SJSA1 (cell line): ENCODE measurements at regions not wholly inside any gene's neighbourhood (a gene's known extent, or its start where the extent isn't known, plus 50 kb on each side); places are given as distances from the start of the nearest gene placed in this dataset.

Experiments used
- DNase-seq, 2 experiments: peaks; one replicate each; pipeline ENCODE4 v3.0.0-alpha.2; 2015 to 2020; ENCODE audit warnings: low spot score in 2 of 2, low read depth in 1 of 2
- H3K27ac ChIP-seq: fragments of 250-450 bp; sonication (Bioruptor Pico); 2 replicates; pipeline ENCODE4 v1.5.1; 2020; ENCODE audit warnings: mild to moderate bottlenecking, moderate library complexity
- H3K27me3 ChIP-seq: fragments of 250-450 bp; sonication (Bioruptor Pico); replicated peaks from 2 replicates; pipeline ENCODE4 v1.5.1; 2020; ENCODE audit warnings: mild to moderate bottlenecking, moderate library complexity
- H3K36me3 ChIP-seq: fragments of 250-450 bp; sonication (Bioruptor Pico); 2 replicates; pipeline ENCODE4 v1.5.1; 2020; ENCODE audit warnings: mild to moderate bottlenecking
- H3K4me1 ChIP-seq: fragments of 250-450 bp; sonication (Bioruptor Pico); replicated peaks from 2 replicates; pipeline ENCODE4 v1.6.1; 2021; ENCODE audit warnings: mild to moderate bottlenecking
- H3K4me3 ChIP-seq: fragments of 250-450 bp; sonication (Bioruptor Pico); 2 replicates; pipeline ENCODE4 v1.5.1; 2020; ENCODE audit warnings: mild to moderate bottlenecking
- H3K9me3 ChIP-seq: fragments of 250-450 bp; sonication (Bioruptor Pico); replicated peaks from 2 replicates; pipeline ENCODE4 v1.5.1; 2020; ENCODE audit warnings: mild to moderate bottlenecking

GRCh38 chr22:49561338-49561737, 266.3 kb downstream of the BRD1 start:
- Histone ChIP-seq H3K27ac (no peak overlapping the region), H3K4me1 (no peaks in the 10 kb centered on the region), H3K9me3 (peaks cover 10% of the 10 kb centered on the region; the same call in 1 of the 2 replicates), H3K36me3 (no peaks in the 10 kb centered on the region), H3K4me3 (no peak overlapping the region), H3K27me3 (no peaks in the 10 kb centered on the region)
- DNase-seq = peak in 1 of 2 experiments; percentile 17

- no peaks in the 10 kb centered on the region for H3K4me1 ChIP-seq
- no peaks in the 10 kb centered on the region for H3K27me3 ChIP-seq
- H3K36me3 ChIP-seq = no peaks in the 10 kb centered on the region
- H3K4me3 ChIP-seq = no peak overlapping the region
- peak in 1 of 2 experiments; percentile 25 for DNase-seq
- H3K27ac ChIP-seq = no peak overlapping the region
- peaks cover 13% of the 10 kb centered on the region; the same call in 1 of the 2 replicates for H3K9me3 ChIP-seq
Measured at GRCh38 chr22:49555526-49555925, 272.1 kb downstream of the BRD1 start.

- H3K4me1 ChIP-seq = no peaks in the 10 kb centered on the region
- H3K4me3 ChIP-seq = no peak overlapping the region
- H3K9me3 ChIP-seq = peaks cover 11% of the 10 kb centered on the region; the same call in 1 of the 2 replicates
- no peaks in the 10 kb centered on the region for H3K27me3 ChIP-seq
- peak in 1 of 2 experiments; percentile 27 for DNase-seq
- H3K27ac ChIP-seq = no peak overlapping the region
- H3K36me3 ChIP-seq = no peaks in the 10 kb centered on the region
Measured at GRCh38 chr22:49554741-49555140, 272.9 kb downstream of the BRD1 start.

- peak in 1 of 2 experiments; percentile 38 for DNase-seq
- peaks cover 10% of the 10 kb centered on the region; the same call in 1 of the 2 replicates for H3K9me3 ChIP-seq
Measured at GRCh38 chr22:49554296-49554625, 273.4 kb downstream of the BRD1 start.

GRCh38 chr22:49553518-49554295, 274.0 kb downstream of the BRD1 start:
- peaks cover 16% of the 10 kb centered on the region; the same call in 1 of the 2 replicates for H3K9me3 ChIP-seq
- no peaks in the 10 kb centered on the region for H3K36me3 ChIP-seq
- H3K27ac ChIP-seq = no peak overlapping the region
- no peak for DNase-seq
- H3K4me3 ChIP-seq = no peak overlapping the region
- no peaks in the 10 kb centered on the region for H3K27me3 ChIP-seq
- no peaks in the 10 kb centered on the region for H3K4me1 ChIP-seq

More at GRCh38 chr22:49554296-49554625, 273.4 kb downstream of the BRD1 start:
- no peaks in the 10 kb centered on the region for H3K4me1 ChIP-seq
- no peak overlapping the region for H3K27ac ChIP-seq
- no peaks in the 10 kb centered on the region for H3K27me3 ChIP-seq
- H3K4me3 ChIP-seq = no peak overlapping the region
- no peaks in the 10 kb centered on the region for H3K36me3 ChIP-seq

- H3K4me3 ChIP-seq = no peak overlapping the region
- H3K36me3 ChIP-seq = no peaks in the 10 kb centered on the region
- DNase-seq = no peak
- H3K9me3 ChIP-seq = peaks cover 19% of the 10 kb centered on the region; the same call in 1 of the 2 replicates
- no peak overlapping the region for H3K27ac ChIP-seq
- H3K4me1 ChIP-seq = no peaks in the 10 kb centered on the region
- no peaks in the 10 kb centered on the region for H3K27me3 ChIP-seq
Measured at GRCh38 chr22:49553076-49553475, 274.6 kb downstream of the BRD1 start.

- no peak for DNase-seq
- Histone ChIP-seq H3K36me3 (no peaks in the 10 kb centered on the region), H3K4me1 (no peaks in the 10 kb centered on the region), H3K9me3 (peaks cover 19% of the 10 kb centered on the region; the same call in 1 of the 2 replicates), H3K27me3 (no peaks in the 10 kb centered on the region), H3K27ac (no peak overlapping the region), H3K4me3 (no peak overlapping the region)
Measured at GRCh38 chr22:49551897-49552614, 275.6 kb downstream of the BRD1 start.

GRCh38 chr22:49551446-49551845, 276.2 kb downstream of the BRD1 start:
- H3K36me3 ChIP-seq = no peaks in the 10 kb centered on the region
- peaks cover 19% of the 10 kb centered on the region; the same call in 1 of the 2 replicates for H3K9me3 ChIP-seq
- no peaks in the 10 kb centered on the region for H3K4me1 ChIP-seq
- no peak overlapping the region for H3K4me3 ChIP-seq
- no peaks in the 10 kb centered on the region for H3K27me3 ChIP-seq
- DNase-seq = no peak
- no peak overlapping the region for H3K27ac ChIP-seq

GRCh38 chr22:49550766-49551362, 276.8 kb downstream of the BRD1 start:
- no peak for DNase-seq
- H3K27me3 ChIP-seq = no peaks in the 10 kb centered on the region
- no peaks in the 10 kb centered on the region for H3K4me1 ChIP-seq
- no peaks in the 10 kb centered on the region for H3K36me3 ChIP-seq
- H3K9me3 ChIP-seq = peaks cover 19% of the 10 kb centered on the region; the same call in 1 of the 2 replicates
- no peak overlapping the region for H3K27ac ChIP-seq
- no peak overlapping the region for H3K4me3 ChIP-seq

GRCh38 chr22:49550141-49550430, 277.6 kb downstream of the BRD1 start:
- DNase-seq = no peak
- Histone ChIP-seq H3K4me1 (no peaks in the 10 kb centered on the region), H3K27ac (no peak overlapping the region), H3K27me3 (no peaks in the 10 kb centered on the region), H3K4me3 (no peak overlapping the region), H3K9me3 (peaks cover 19% of the 10 kb centered on the region; the same call in 1 of the 2 replicates), H3K36me3 (no peaks in the 10 kb centered on the region)

GRCh38 chr22:49549256-49550140, 278.2 kb downstream of the BRD1 start:
- Histone ChIP-seq H3K36me3 (no peaks in the 10 kb centered on the region), H3K27me3 (no peaks in the 10 kb centered on the region), H3K4me3 (no peak overlapping the region), H3K27ac (no peak overlapping the region), H3K4me1 (no peaks in the 10 kb centered on the region), H3K9me3 (peaks cover 23% of the 10 kb centered on the region; the same call in 1 of the 2 replicates)
- no peak for DNase-seq

GRCh38 chr22:49548356-49549202, 279.1 kb downstream of the BRD1 start:
- no peaks in the 10 kb centered on the region for H3K36me3 ChIP-seq
- no peaks in the 10 kb centered on the region for H3K27me3 ChIP-seq
- no peaks in the 10 kb centered on the region for H3K4me1 ChIP-seq
- H3K27ac ChIP-seq = no peak overlapping the region
- peaks cover 23% of the 10 kb centered on the region; the same call in 1 of the 2 replicates for H3K9me3 ChIP-seq
- H3K4me3 ChIP-seq = no peak overlapping the region
- DNase-seq = no peak
